K562 (cell line): ENCODE measurements at regions not wholly inside any gene's neighbourhood (a gene's known extent, or its start where the extent isn't known, plus 50 kb on each side); places are given as distances from the start of the nearest gene placed in this dataset.

Experiments used
- ATAC-seq: fragments of 200-7000 bp; cut with Tn5 transposase; 3 replicates; pipeline ENCODE4 v1.9.1; 2020; ENCODE audit warnings: moderate library complexity
- BruUV-seq: library from RNA; stranded (reverse); fragments of 400-500 nt; replicated peaks from 2 replicates; lab custom pipeline; 2021; lab: Mats Ljungman, UMichigan
- CTCF ChIA-PET: fragments of 300-600 bp; formaldehyde crosslinking; extraction: SDS; loops from one replicate; lab custom pipeline; 2021; ENCODE audit warnings: low intra/inter-chr PET ratio; lab: Yijun Ruan, JAX
- POLR2A ChIA-PET: fragments of 300-600, 350-650 bp; sonication (Branson Sonifier 250); formaldehyde crosslinking; extraction: SDS; loops from one replicate; lab custom pipeline; 2021; ENCODE audit warnings: antibody characterized with exemption, inconsistent platforms; lab: Yijun Ruan, JAX
- DNase-seq, 4 experiments: peaks; one replicate each; pipeline versions ENCODE4 v3.0.0 to v3.0.0-alpha.2; 2011 to 2018; ENCODE audit warnings: low spot score in 3 of 4, mixed read lengths in 3 of 4; ENCODE audit errors: extremely low read depth in 1 of 4
- FAIRE-seq: peaks from 2 replicates; lab custom pipeline; 2011; peaks lifted over from hg19 to GRCh38; lab: Jason Lieb, UNC
- H2AFZ ChIP-seq: 2 replicates; pipeline ENCODE4 v1.6.0; 2011; ENCODE audit warnings: low read depth, low read length, control low read depth, inconsistent platforms
- H3K27ac ChIP-seq: fragments of 200-600 bp; 3 replicates; pipeline ENCODE4 v1.8.0; 2011; ENCODE audit warnings: low read depth, mild to moderate bottlenecking, control low read depth, inconsistent platforms, low read length, moderate library complexity, mixed read lengths; ENCODE audit errors: extremely low read depth
- H3K27me3 ChIP-seq, 2 experiments: fragments of 300-600 bp in 1 of 2; 2 replicates in 1 of 2; 3 replicates in 1 of 2; pipeline versions ENCODE4 v1.6.0 to v1.8.0; 2011; ENCODE audit warnings: inconsistent platforms in 2 of 2, low read length in 2 of 2, mild to moderate bottlenecking in 1 of 2, mixed read lengths in 1 of 2, moderate library complexity in 1 of 2; ENCODE audit not compliant: control insufficient read depth in 2 of 2, insufficient read depth in 2 of 2
- H3K36me3 ChIP-seq: fragments of 300-600 bp; 3 replicates; pipeline ENCODE4 v1.8.0; 2011; ENCODE audit warnings: mild to moderate bottlenecking, low read length, inconsistent platforms; ENCODE audit not compliant: control insufficient read depth, insufficient read depth
- H3K4me1 ChIP-seq, 2 experiments: fragments of 200-600 bp in 1 of 2; replicated peaks in 1 of 2; 2 replicates in 1 of 2; 3 replicates in 1 of 2; pipeline versions ENCODE4 v1.5.1 to v1.8.0; 2011; ENCODE audit warnings: inconsistent platforms in 2 of 2, low read length in 2 of 2, mild to moderate bottlenecking in 1 of 2, mixed read lengths in 1 of 2, moderate library complexity in 1 of 2; ENCODE audit not compliant: control insufficient read depth in 2 of 2, insufficient read depth in 2 of 2
- H3K4me2 ChIP-seq: 2 replicates; pipeline ENCODE4 v1.6.1; 2011; ENCODE audit warnings: low read length, control low read depth, inconsistent platforms, mixed read lengths; ENCODE audit not compliant: insufficient read depth
- H3K4me3 ChIP-seq: fragments of 200-600 bp; sonication (generic), shearing (Covaris generic); 2 replicates; pipeline ENCODE4 v1.5.1; 2016; ENCODE audit warnings: control low read depth, inconsistent platforms
- H3K79me2 ChIP-seq: fragments of 200-600 bp; 3 replicates; pipeline ENCODE4 v1.8.0; 2011; ENCODE audit warnings: low read length, inconsistent platforms; ENCODE audit not compliant: control insufficient read depth, insufficient read depth
- H3K9ac ChIP-seq, 2 experiments: 2 replicates each; pipeline versions ENCODE4 v1.6.0 to v1.6.1; 2011; ENCODE audit warnings: low read depth in 2 of 2, low read length in 2 of 2, control low read depth in 1 of 2, inconsistent platforms in 1 of 2, mild to moderate bottlenecking in 1 of 2, mixed read lengths in 1 of 2; ENCODE audit not compliant: insufficient read depth in 1 of 2
- H3K9me1 ChIP-seq: one replicate; pipeline ENCODE4 v1.6.0; 2011; ENCODE audit warnings: inconsistent platforms, mild to moderate bottlenecking, low read length, moderate library complexity; ENCODE audit not compliant: control insufficient read depth, insufficient read depth
- H3K9me3 ChIP-seq: replicated peaks from 2 replicates; pipeline ENCODE4 v1.5.1; 2011; ENCODE audit warnings: low read depth, low read length, inconsistent platforms; ENCODE audit not compliant: control insufficient read depth, insufficient read depth
- H4K20me1 ChIP-seq: replicated peaks from 2 replicates; pipeline ENCODE4 v1.6.1; 2011; ENCODE audit warnings: low read length, inconsistent platforms, mixed read lengths; ENCODE audit not compliant: control insufficient read depth, insufficient read depth
- C11orf30 ChIP-seq: fragments of 450-650 bp; IDR thresholded peaks from 2 replicates; pipeline ENCODE4 v1.6.1; 2016; ENCODE audit warnings: low read depth, mild to moderate bottlenecking
- CHCHD3 ChIP-seq: fragments of 250-450 bp; sonication (Bioruptor Pico); IDR thresholded peaks from 2 replicates; pipeline ENCODE4 v2.1.2; 2022; ENCODE audit warnings: mild to moderate bottlenecking
- MAFF ChIP-seq: IDR thresholded peaks from 2 replicates; pipeline ENCODE4 v1.6.1; 2012; ENCODE audit warnings: low read length, improper control_type of control experiment
- MAFK ChIP-seq: IDR thresholded peaks from 2 replicates; pipeline ENCODE4 v1.6.1; 2011; ENCODE audit warnings: low read length, improper control_type of control experiment
- THRA ChIP-seq: fragments of 450-650 bp; IDR thresholded peaks from 2 replicates; pipeline ENCODE4 v1.6.1; 2017; ENCODE audit warnings: mild to moderate bottlenecking, moderate library complexity
- ZNF316 ChIP-seq: fragments of 450-650 bp; IDR thresholded peaks from 2 replicates; pipeline ENCODE4 v1.6.1; 2016
- WGBS: fragments of 100-300 bp; shearing (Covaris generic); methylation state at CpG from one replicate; pipeline ENCODE4 v1.1.6; 2016; ENCODE audit warnings: low coverage, mixed read lengths; ENCODE audit not compliant: insufficient coverage; ENCODE audit errors: missing lambda C conversion rate; 5-methylcytosine and 5-hydroxymethylcytosine counted together
- in situ Hi-C: fragments of 300-500 bp; cut with MboI; formaldehyde crosslinking; loops from 4 replicates; pipeline ENCODE4 v1.15.0; 2018; ENCODE audit warnings: inconsistent platforms, mixed read lengths
- intact Hi-C: fragments of 100-400 bp; cut with micrococcal nuclease; formaldehyde crosslinking; loops from 2 replicates; pipeline ENCODE4 v1.14.2; 2022

DNA sequence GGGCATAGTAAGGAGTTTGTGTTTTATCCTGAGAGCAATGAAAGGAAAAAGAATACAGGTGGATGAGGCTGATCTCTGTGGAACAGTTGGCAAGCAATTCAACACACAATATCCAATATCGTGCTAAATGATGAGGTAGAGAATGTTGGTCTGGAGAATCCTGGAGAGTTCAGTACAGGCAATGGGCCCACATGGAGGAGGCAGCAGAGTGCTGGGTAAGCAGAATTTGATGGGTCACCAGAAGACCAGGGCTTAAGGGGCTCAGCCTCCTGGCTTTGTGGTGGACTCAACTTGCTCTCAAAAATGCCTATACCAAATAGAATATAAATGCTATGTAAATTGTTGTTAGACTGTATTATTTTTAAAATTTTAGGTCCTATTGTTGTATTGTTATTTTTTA, 271.5 kb upstream of the JARID2 start:
- WGBS, result 69% methylated on average over 1 of the region's 1 CpG
- ChIA-PET CTCF (no interaction called here), POLR2A (interaction anchor here (0.6 kb wide), 1 partner anchor 454 kb away, joined by 4 read pairs; no protein-coding TSS in a partner anchor)
- no peaks in the 10 kb centered on the region for H4K20me1 ChIP-seq
- peak; percentile 71 for TF ChIP-seq C11orf30
- TF ChIP-seq THRA, result no peak
- TF ChIP-seq MAFK, result peak; percentile 44; the same call in 1 of the 2 replicates
- TF ChIP-seq CHCHD3 (CRISPR knock-in tag), result no peak
- peak; percentile 73 for TF ChIP-seq ZNF316
- TF ChIP-seq MAFF, result peak; percentile 23; the same call in 1 of the 2 replicates
- in situ Hi-C loops, result no loop called here
- H3K9ac ChIP-seq, result no peak overlapping the region
- FAIRE-seq (no peak), ATAC-seq (peak; percentile 16; the same call in 1 of the 3 replicates), DNase-seq (no peak)
- peaks cover 3 to 15% of the 10 kb centered on the region in 2 experiments; a peak in 4 of 5 replicates for H3K4me1 ChIP-seq
- no peak overlapping the region for H3K27ac ChIP-seq
- H3K9me3 ChIP-seq, result no peaks in the 10 kb centered on the region
- H3K36me3 ChIP-seq, result no peaks in the 10 kb centered on the region
- H2AFZ ChIP-seq, result no peak overlapping the region
- no peaks in the 10 kb centered on the region for H3K79me2 ChIP-seq
- H3K9me1 ChIP-seq, result no peaks in the 10 kb centered on the region
- H3K4me3 ChIP-seq, result no peak overlapping the region
- H3K4me2 ChIP-seq, result no peak overlapping the region
- BruUV-seq, result no TSS peak
- H3K27me3 ChIP-seq, result no peaks in the 10 kb centered on the region
- intact Hi-C loops, result no loop called here
